GM12878 (cell line): ENCODE measurements at regions not wholly inside any gene's neighbourhood (a gene's known extent, or its start where the extent isn't known, plus 50 kb on each side); places are given as distances from the start of the nearest gene placed in this dataset.

Experiments
- ATAC-seq: fragments of 200-7000 bp; cut with Tn5 transposase; 3 replicates; pipeline ENCODE4 v1.9.1; 2020; ENCODE audit warnings: mild to moderate bottlenecking, moderate library complexity
- BruUV-seq: library from RNA; stranded (reverse); fragments of 400-500 nt; replicated peaks from 2 replicates; lab custom pipeline; 2021; lab: Mats Ljungman, UMichigan
- CTCF ChIA-PET: fragments of 300-600 bp; sonication (Branson Sonifier 250); formaldehyde crosslinking; extraction: SDS; loops from one replicate; lab custom pipeline; 2021; ENCODE audit warnings: inconsistent platforms; lab: Yijun Ruan, JAX
- POLR2A ChIA-PET: fragments of 350-600 bp; formaldehyde crosslinking; extraction: SDS; loops from one replicate; lab custom pipeline; 2021; ENCODE audit warnings: inconsistent platforms; lab: Charles Lee
- RAD21 ChIA-PET: fragments of 300-600 bp; sonication (Branson Sonifier 250); formaldehyde crosslinking; loops from one replicate; lab custom pipeline; 2023; ENCODE audit warnings: antibody characterized with exemption; ENCODE audit not compliant: unreplicated experiment; lab: Charles Lee
- SMC1A ChIA-PET: fragments of 300-600 bp; sonication (Branson Sonifier 250); formaldehyde crosslinking; loops from one replicate; lab custom pipeline; 2023; ENCODE audit not compliant: unreplicated experiment, uncharacterized antibody; lab: Charles Lee
- DNase-seq: peaks from one replicate; pipeline ENCODE4 v3.0.0-alpha.2; 2011; ENCODE audit warnings: low read depth, low spot score
- FAIRE-seq: peaks from 3 replicates; lab custom pipeline; 2011; peaks lifted over from hg19 to GRCh38; lab: Jason Lieb, UNC
- H2AFZ ChIP-seq: 2 replicates; pipeline ENCODE4 v1.6.0; 2011; ENCODE audit warnings: low read depth, low read length, control low read depth; ENCODE audit not compliant: control insufficient read depth
- H3K27ac ChIP-seq: 2 replicates; pipeline ENCODE4 v1.5.1; 2011; ENCODE audit warnings: control low read depth; ENCODE audit not compliant: control insufficient read depth, insufficient read depth
- H3K27me3 ChIP-seq, 2 experiments: replicated peaks in 1 of 2; 2 replicates each; pipeline versions ENCODE4 v1.6.0 to v1.6.1; 2011; ENCODE audit warnings: low read length in 1 of 2; ENCODE audit not compliant: control insufficient read depth in 2 of 2, insufficient read depth in 2 of 2
- H3K36me3 ChIP-seq, 2 experiments: 2 replicates each; pipeline ENCODE4 v1.5.1; 2011; ENCODE audit warnings: low read length in 1 of 2; ENCODE audit not compliant: control insufficient read depth in 2 of 2, insufficient read depth in 2 of 2
- H3K4me1 ChIP-seq: 2 replicates; pipeline ENCODE4 v1.6.1; 2011; ENCODE audit warnings: mild to moderate bottlenecking, low read length, moderate library complexity, mixed read lengths; ENCODE audit not compliant: control insufficient read depth, insufficient read depth
- H3K4me2 ChIP-seq: 2 replicates; pipeline ENCODE4 v1.6.0; 2011; ENCODE audit warnings: control low read depth; ENCODE audit not compliant: control insufficient read depth, insufficient read depth
- H3K4me3 ChIP-seq: fragments of 200-600 bp; sonication (generic); 2 replicates; pipeline ENCODE4 v1.5.1; 2016
- H3K79me2 ChIP-seq: 2 replicates; pipeline ENCODE4 v1.6.0; 2011; ENCODE audit warnings: low read length; ENCODE audit not compliant: control insufficient read depth, insufficient read depth
- H3K9ac ChIP-seq: 2 replicates; pipeline ENCODE4 v1.8.0; 2011; ENCODE audit warnings: low read length, control low read depth, mixed read lengths; ENCODE audit not compliant: control insufficient read depth, insufficient read depth
- H3K9me3 ChIP-seq: replicated peaks from 3 replicates; pipeline ENCODE4 v1.5.1; 2011; ENCODE audit warnings: mild to moderate bottlenecking, low read length; ENCODE audit not compliant: control insufficient read depth, insufficient read depth
- H4K20me1 ChIP-seq: 2 replicates; pipeline ENCODE4 v1.6.0; 2011; ENCODE audit not compliant: control insufficient read depth, insufficient read depth
- CBX3 ChIP-seq: fragments of 200-600 bp; sonication (generic); IDR thresholded peaks from 2 replicates; pipeline ENCODE4 v1.6.1; 2016; ENCODE audit warnings: low read depth, borderline replicate concordance
- CEBPB ChIP-seq, 2 experiments: fragments of 150-350 bp in 1 of 2; IDR thresholded peaks; 2 replicates each; pipeline ENCODE4 v1.6.1; 2012 to 2014; ENCODE audit warnings: low read depth in 2 of 2, low read length in 2 of 2, borderline replicate concordance in 1 of 2, inconsistent platforms in 1 of 2
- CHD1 ChIP-seq: IDR thresholded peaks from 2 replicates; pipeline ENCODE4 v1.6.1; 2012; ENCODE audit warnings: low read depth, low read length, improper control_type of control experiment
- CTCF ChIP-seq, 3 experiments: IDR thresholded peaks in 2 of 3; conservative IDR thresholded peaks in 1 of 3; 2 replicates each; pipeline ENCODE4 v1.5.1; 2011; ENCODE audit warnings: low read depth in 3 of 3, low read length in 3 of 3, mild to moderate bottlenecking in 3 of 3, control low read depth in 2 of 3, moderate library complexity in 2 of 3, inconsistent platforms in 1 of 3, mixed read lengths in 1 of 3; ENCODE audit not compliant: control insufficient read depth in 2 of 3, insufficient read depth in 1 of 3; ENCODE audit errors: extremely low read depth in 1 of 3
- EP300 ChIP-seq, 2 experiments: fragments of 150-350 bp in 1 of 2; IDR thresholded peaks; 2 replicates each; pipeline ENCODE4 v1.6.1; 2011 to 2012; ENCODE audit warnings: low read depth in 2 of 2, low read length in 2 of 2, borderline replicate concordance in 1 of 2, improper control_type of control experiment in 1 of 2, inconsistent platforms in 1 of 2; ENCODE audit not compliant: control insufficient read depth in 1 of 2
- IKZF2 ChIP-seq, 2 experiments: fragments of 450-650 bp; IDR thresholded peaks; 2 replicates each; pipeline ENCODE4 v1.6.1; 2017; ENCODE audit warnings: mild to moderate bottlenecking in 2 of 2, moderate library complexity in 2 of 2
- KLF5 ChIP-seq: fragments of 450-650 bp; IDR thresholded peaks from 2 replicates; pipeline ENCODE4 v1.6.1; 2014; ENCODE audit warnings: mild to moderate bottlenecking; ENCODE audit not compliant: partially characterized antibody
- LARP7 ChIP-seq: fragments of 450-650 bp; IDR thresholded peaks from 2 replicates; pipeline ENCODE4 v1.6.1; 2017; ENCODE audit warnings: mild to moderate bottlenecking
- MEF2A ChIP-seq: IDR thresholded peaks from 2 replicates; pipeline ENCODE4 v1.6.1; 2011; ENCODE audit warnings: low read depth, mild to moderate bottlenecking, low read length, moderate library complexity; ENCODE audit not compliant: insufficient read depth
- MXI1 ChIP-seq: fragments of 150-350 bp; IDR thresholded peaks from 2 replicates; pipeline ENCODE4 v1.6.1; 2011; ENCODE audit warnings: low read depth, mild to moderate bottlenecking, inconsistent platforms, low read length, improper control_type of control experiment
- POU2F2 ChIP-seq: IDR thresholded peaks from 3 replicates; pipeline ENCODE4 v1.6.1; 2011; ENCODE audit warnings: low read depth, mild to moderate bottlenecking, low read length, borderline replicate concordance
- SIX5 ChIP-seq: IDR thresholded peaks from 2 replicates; pipeline ENCODE4 v1.6.1; 2011; ENCODE audit warnings: mild to moderate bottlenecking, low read depth, low read length, moderate library complexity; ENCODE audit not compliant: severe bottlenecking
- SMAD1 ChIP-seq: fragments of 450-650 bp; IDR thresholded peaks from 2 replicates; pipeline ENCODE4 v1.6.1; 2018; ENCODE audit warnings: mild to moderate bottlenecking, low read depth; ENCODE audit not compliant: partially characterized antibody
- SMAD5 ChIP-seq: IDR thresholded peaks from 2 replicates; pipeline ENCODE4 v1.6.1; 2016; ENCODE audit warnings: antibody characterized with exemption, low read depth
- SMARCA5 ChIP-seq: fragments of 450-650 bp; IDR thresholded peaks from 2 replicates; pipeline ENCODE4 v1.6.1; 2017; ENCODE audit warnings: mild to moderate bottlenecking
- STAT1 ChIP-seq: fragments of 450-650 bp; conservative IDR thresholded peaks from 2 replicates; pipeline ENCODE4 v1.6.1; 2014; ENCODE audit warnings: antibody characterized with exemption, mild to moderate bottlenecking
- TCF12 ChIP-seq: IDR thresholded peaks from 2 replicates; pipeline ENCODE4 v1.6.1; 2011; ENCODE audit warnings: low read depth, mild to moderate bottlenecking, low read length
- YBX1 ChIP-seq: fragments of 450-650 bp; IDR thresholded peaks from 2 replicates; pipeline ENCODE4 v1.6.1; 2016; ENCODE audit warnings: antibody characterized with exemption
- ZBTB4 ChIP-seq: fragments of 450-650 bp; formaldehyde crosslinking; IDR thresholded peaks from 2 replicates; pipeline ENCODE4 v1.4.0; 2022; ENCODE audit warnings: mild to moderate bottlenecking, moderate library complexity
- ZNF217 ChIP-seq: fragments of 450-650 bp; IDR thresholded peaks from 2 replicates; pipeline ENCODE4 v1.6.1; 2017; ENCODE audit warnings: antibody characterized with exemption, mild to moderate bottlenecking
- ZSCAN29 ChIP-seq: fragments of 450-650 bp; IDR thresholded peaks from 2 replicates; pipeline ENCODE4 v1.6.1; 2017; ENCODE audit warnings: mild to moderate bottlenecking, moderate library complexity
- WGBS: methylation state at CpG from one replicate; pipeline ENCODE4 v1.1.6; 2016; ENCODE audit warnings: low lambda C conversion rate; ENCODE audit not compliant: insufficient replicate concordance, insufficient coverage; ENCODE audit errors: missing lambda C conversion rate; 5-methylcytosine and 5-hydroxymethylcytosine counted together
- in situ Hi-C: fragments of 300-500 bp; cut with MboI; formaldehyde crosslinking; loops from 9 replicates; pipeline ENCODE4 v1.14.3; 2018; ENCODE audit warnings: mixed read lengths
- intact Hi-C: fragments of 100-400 bp; cut with micrococcal nuclease; formaldehyde crosslinking; loops from one replicate; pipeline ENCODE4 v1.14.2; 2022; ENCODE audit not compliant: unreplicated experiment

GRCh38 chr3:191721990-191722389 is 261.0 kb downstream of the PYDC2 start (continued):
- no peak for TF ChIP-seq CTCF (IDR thresholded peaks at IDR 0.05 in 2 of 3, conservative IDR thresholded peaks at IDR 0.05 in 1 of 3; ENCODE audit: control insufficient read depth in 2 of 3, extremely low read depth in 1 of 3, insufficient read depth in 1 of 3, low read depth in 3 of 3, low read length in 3 of 3)

GRCh38 chr3:191727338-191727737 is 266.4 kb downstream of the PYDC2 start:
- Histone ChIP-seq H3K4me3 (no peak overlapping the region), H3K79me2 (no peaks in the 10 kb centered on the region), H3K9me3 (no peaks in the 10 kb centered on the region), H3K4me2 (no peak overlapping the region), H3K27ac (no peak overlapping the region), H2AFZ (no peak overlapping the region), H3K9ac (no peak overlapping the region), H3K36me3 (no peaks in the 10 kb centered on the region), H3K4me1 (no peaks in the 10 kb centered on the region), H4K20me1 (no peaks in the 10 kb centered on the region), H3K27me3 (no peaks in the 10 kb centered on the region)
- in situ Hi-C loops, result no loop called here
- TF ChIP-seq STAT1, result no peak
- TF ChIP-seq CEBPB (IDR thresholded peaks at IDR 0.05; ENCODE audit: borderline replicate concordance in 1 of 2, low read depth in 2 of 2, low read length in 2 of 2), result no peak
- no peak for TF ChIP-seq CBX3
- no peak for TF ChIP-seq EP300 (IDR thresholded peaks at IDR 0.05; ENCODE audit: borderline replicate concordance in 1 of 2, control insufficient read depth in 1 of 2, low read depth in 2 of 2, low read length in 2 of 2)
- no peak for TF ChIP-seq LARP7
- TF ChIP-seq MEF2A, result no peak
- TF ChIP-seq POU2F2, result no peak
- no peak for TF ChIP-seq KLF5
- TF ChIP-seq ZSCAN29, result no peak
- TF ChIP-seq IKZF2 (IDR thresholded peaks at IDR 0.05), result no peak
- TF ChIP-seq MXI1, result no peak
- TF ChIP-seq TCF12, result no peak
- TF ChIP-seq SMARCA5, result no peak
- no peak for TF ChIP-seq SIX5
- TF ChIP-seq CHD1, result no peak
- no peak for TF ChIP-seq YBX1
- no peak for TF ChIP-seq SMAD1
- TF ChIP-seq SMAD5, result no peak
- TF ChIP-seq ZNF217, result no peak
- TF ChIP-seq ZBTB4, result no peak
- ChIA-PET CTCF (interaction anchor here (0.6 kb wide), 1 partner anchor 1877 kb away, joined by 3 read pairs; no protein-coding TSS in a partner anchor), RAD21 (no interaction called here), SMC1A (no interaction called here), POLR2A (no interaction called here)
- intact Hi-C loops, result no loop called here
- no TSS peak for BruUV-seq
- WGBS, result 0% methylated on average over 1 of the region's 1 CpG
- FAIRE-seq (no peak), DNase-seq (no peak), ATAC-seq (no peak)
